Mammary epithelial cell (primary cell): ENCODE measurements at regions not wholly inside any gene's neighbourhood (a gene's known extent, or its start where the extent isn't known, plus 50 kb on each side); places are given as distances from the start of the nearest gene placed in this dataset.

Experiments
- CTCF ChIP-seq, 2 donors: IDR thresholded peaks in 1 of 2; conservative IDR thresholded peaks in 1 of 2; 2 replicates each; pipeline ENCODE4 v1.5.1; 2011 to 2012; ENCODE audit warnings: inconsistent platforms in 2 of 2, low read length in 2 of 2, mild to moderate bottlenecking in 2 of 2, control low read depth in 1 of 2, low read depth in 1 of 2; ENCODE audit not compliant: insufficient read depth in 1 of 2; ENCODE audit errors: extremely low read depth in 1 of 2
- EZH2 ChIP-seq: IDR thresholded peaks from 2 replicates; pipeline ENCODE4 v1.6.1; 2012; ENCODE audit warnings: low read length, inconsistent platforms, borderline replicate concordance

DNA sequence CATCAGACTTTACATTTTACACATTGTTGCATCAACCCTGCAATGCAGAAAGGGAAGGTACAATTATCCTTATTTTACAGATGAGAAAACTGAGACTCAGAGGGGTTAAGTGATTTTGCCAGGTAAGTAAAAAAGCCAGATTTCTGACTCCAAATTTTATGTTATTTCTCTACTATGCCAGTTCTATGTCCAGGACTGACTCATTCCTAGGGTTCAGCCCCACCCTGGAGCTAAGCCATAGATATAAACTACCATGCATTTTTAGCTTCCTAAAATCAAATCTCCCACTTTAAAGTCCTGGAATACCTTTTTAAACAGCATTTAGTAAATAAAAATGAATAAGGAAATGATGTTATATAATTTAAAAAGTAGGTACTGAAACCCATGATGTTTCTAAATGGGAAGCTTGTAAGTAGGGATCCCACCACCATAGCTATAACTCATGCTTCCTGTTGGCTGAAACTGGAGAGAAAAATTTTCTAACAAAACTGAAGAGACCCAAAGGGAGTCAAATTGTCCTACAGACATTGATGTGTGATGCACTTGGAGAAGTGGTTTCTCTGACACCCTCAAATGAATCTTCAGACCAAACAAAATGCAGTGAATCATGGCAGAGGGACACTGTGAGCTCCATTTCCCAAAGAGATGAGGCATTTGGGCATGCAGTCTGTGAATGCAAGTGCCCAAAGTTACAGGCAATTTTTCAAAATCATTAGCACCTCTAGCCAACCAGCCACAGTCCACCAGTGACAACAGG is 301.7 kb upstream of the UMPS start:
- TF ChIP-seq CTCF (conservative IDR thresholded peaks at IDR 0.05 in 1 of 2, IDR thresholded peaks at IDR 0.05 in 1 of 2; ENCODE audit: extremely low read depth in 1 of 2, insufficient read depth in 1 of 2, low read depth in 1 of 2, low read length in 2 of 2) (no peak), EZH2 (no peak)
